ENCODE measurements at regions not wholly inside any gene's neighbourhood (a gene's known extent, or its start where the extent isn't known, plus 50 kb on each side); places are given as distances from the start of the nearest gene placed in this dataset.

DNA sequence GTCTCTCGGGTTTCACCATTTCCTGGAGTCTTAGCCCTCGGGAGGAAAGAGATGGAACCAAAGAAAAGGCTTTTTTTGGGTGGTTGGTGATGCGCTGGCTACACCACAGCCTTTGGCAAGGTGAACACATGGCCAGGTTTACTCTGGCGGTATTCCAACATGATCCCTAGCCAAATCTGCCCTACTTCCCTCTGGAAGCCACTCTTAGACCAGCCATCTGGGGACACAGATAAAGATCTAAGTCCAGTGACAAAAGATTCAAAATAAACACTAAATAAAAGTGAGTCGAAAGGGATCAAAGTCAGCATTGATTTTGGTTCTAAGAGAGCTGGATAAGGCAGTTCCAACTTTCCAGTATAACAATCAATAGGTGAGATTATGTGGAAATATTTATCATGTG lies 694.5 kb downstream of the VRK1 start:
- ChIA-PET CTCF (no interaction called here), POLR2A (no interaction called here)
- no peak for TF ChIP-seq ZNF701 (tag by site-specific recombination; IDR thresholded peaks at IDR 0.05)
- no peak for TF ChIP-seq ZNF76 (tag by site-specific recombination; IDR thresholded peaks at IDR 0.05; ENCODE audit: borderline replicate concordance, low read depth)
- TF ChIP-seq ZNF707 (tag by site-specific recombination; IDR thresholded peaks at IDR 0.05) = no peak
- TF ChIP-seq TCF7L2 (IDR thresholded peaks at IDR 0.05; ENCODE audit: borderline replicate concordance, low read depth, low read length) = no peak
- no peak for TF ChIP-seq ZBTB21 (tag by site-specific recombination; IDR thresholded peaks at IDR 0.05)
- TF ChIP-seq ZNF133 (tag by site-specific recombination; IDR thresholded peaks at IDR 0.05) = no peak
- TF ChIP-seq ZNF433 (tag by site-specific recombination; IDR thresholded peaks at IDR 0.05; ENCODE audit: low read depth) = no peak
- no peak for TF ChIP-seq ZNF394 (tag by site-specific recombination; IDR thresholded peaks at IDR 0.05; ENCODE audit: borderline replicate concordance)
- TF ChIP-seq PRDM1 (tag by site-specific recombination; IDR thresholded peaks at IDR 0.05) = no peak
- no peak for TF ChIP-seq KLF8 (tag by site-specific recombination; IDR thresholded peaks at IDR 0.05)
- Histone ChIP-seq H3K4me1 (ENCODE audit: control insufficient read depth, insufficient read depth, low read length) (no peaks in the 10 kb centered on the region), H3K27ac (ENCODE audit: extremely low read depth, low read depth, low read length) (no peak overlapping the region), H3K9me3 (ENCODE audit: control insufficient read depth, insufficient read depth, low read depth, low read length) (no peaks in the 10 kb centered on the region), H3K36me3 (ENCODE audit: control insufficient read depth in 2 of 2, insufficient read depth in 1 of 2, low read length in 2 of 2) (no peaks in the 10 kb centered on the region), H3K4me3 (ENCODE audit: low read depth, low read length) (no peak overlapping the region)

DNA sequence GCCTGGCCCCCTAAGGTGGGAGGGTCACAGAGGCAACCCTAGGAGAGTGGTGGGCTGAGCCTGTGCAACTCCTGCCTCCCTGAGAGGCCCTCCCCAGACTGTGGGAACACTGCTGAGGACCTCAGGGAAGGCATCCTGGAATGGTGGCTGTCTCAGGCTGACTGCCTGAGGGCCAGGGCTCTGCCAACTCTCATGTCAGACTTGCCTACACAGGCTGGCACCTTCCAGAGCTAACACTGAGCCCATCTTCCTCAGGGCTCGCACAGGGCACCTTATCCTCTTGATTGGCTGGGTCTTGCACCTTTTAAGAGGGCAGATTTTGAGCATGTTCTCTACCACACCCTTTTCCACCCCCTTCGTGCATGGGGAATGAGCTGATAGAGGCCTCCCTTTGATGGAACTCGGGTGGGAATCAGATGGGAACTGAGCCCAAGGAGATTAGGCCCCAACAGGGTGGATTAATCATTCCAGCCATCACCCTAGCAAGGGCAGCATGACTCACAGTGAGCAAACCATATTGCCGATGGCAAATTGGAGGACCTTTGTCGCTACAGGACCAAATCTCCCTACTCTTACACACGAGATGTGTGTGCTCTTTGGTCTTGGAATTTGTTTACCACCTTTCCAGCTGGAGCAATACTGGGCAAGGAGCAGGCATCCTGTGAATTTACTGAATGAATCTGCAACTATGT lies 702.8 kb downstream of the VRK1 start:
- no peak overlapping the region for H3K4me3 ChIP-seq (ENCODE audit: low read depth, low read length)
- ChIA-PET CTCF (no interaction called here), POLR2A (no interaction called here)
- no peak overlapping the region for H3K27ac ChIP-seq (ENCODE audit: extremely low read depth, low read depth, low read length)
- no peaks in the 10 kb centered on the region for H3K4me1 ChIP-seq (ENCODE audit: control insufficient read depth, insufficient read depth, low read length)
- TF ChIP-seq ZNF558 (tag by site-specific recombination; IDR thresholded peaks at IDR 0.05) (no peak), ZNF837 (tag by site-specific recombination; IDR thresholded peaks at IDR 0.05) (no peak), ZNF629 (tag by site-specific recombination; IDR thresholded peaks at IDR 0.05) (no peak), PRDM1 (tag by site-specific recombination; IDR thresholded peaks at IDR 0.05) (no peak), ZSCAN16 (tag by site-specific recombination; IDR thresholded peaks at IDR 0.05) (no peak), ZNF792 (tag by site-specific recombination; IDR thresholded peaks at IDR 0.05) (no peak), ZNF423 (tag by site-specific recombination; IDR thresholded peaks at IDR 0.05) (no peak), ZNF596 (tag by site-specific recombination; IDR thresholded peaks at IDR 0.05) (no peak), ZNF223 (tag by site-specific recombination; IDR thresholded peaks at IDR 0.05) (no peak), SP7 (tag by site-specific recombination; IDR thresholded peaks at IDR 0.05) (no peak), ZNF521 (tag by site-specific recombination; IDR thresholded peaks at IDR 0.05) (no peak), ZBTB8A (tag by site-specific recombination; IDR thresholded peaks at IDR 0.05) (no peak), ZNF660 (tag by site-specific recombination; IDR thresholded peaks at IDR 0.05) (no peak), ZNF133 (tag by site-specific recombination; IDR thresholded peaks at IDR 0.05) (no peak), ZNF426 (tag by site-specific recombination; IDR thresholded peaks at IDR 0.05) (no peak), ZNF768 (tag by site-specific recombination; IDR thresholded peaks at IDR 0.05) (no peak), ZNF2 (tag by site-specific recombination; IDR thresholded peaks at IDR 0.05) (no peak)
- TF ChIP-seq, protein P1, sequence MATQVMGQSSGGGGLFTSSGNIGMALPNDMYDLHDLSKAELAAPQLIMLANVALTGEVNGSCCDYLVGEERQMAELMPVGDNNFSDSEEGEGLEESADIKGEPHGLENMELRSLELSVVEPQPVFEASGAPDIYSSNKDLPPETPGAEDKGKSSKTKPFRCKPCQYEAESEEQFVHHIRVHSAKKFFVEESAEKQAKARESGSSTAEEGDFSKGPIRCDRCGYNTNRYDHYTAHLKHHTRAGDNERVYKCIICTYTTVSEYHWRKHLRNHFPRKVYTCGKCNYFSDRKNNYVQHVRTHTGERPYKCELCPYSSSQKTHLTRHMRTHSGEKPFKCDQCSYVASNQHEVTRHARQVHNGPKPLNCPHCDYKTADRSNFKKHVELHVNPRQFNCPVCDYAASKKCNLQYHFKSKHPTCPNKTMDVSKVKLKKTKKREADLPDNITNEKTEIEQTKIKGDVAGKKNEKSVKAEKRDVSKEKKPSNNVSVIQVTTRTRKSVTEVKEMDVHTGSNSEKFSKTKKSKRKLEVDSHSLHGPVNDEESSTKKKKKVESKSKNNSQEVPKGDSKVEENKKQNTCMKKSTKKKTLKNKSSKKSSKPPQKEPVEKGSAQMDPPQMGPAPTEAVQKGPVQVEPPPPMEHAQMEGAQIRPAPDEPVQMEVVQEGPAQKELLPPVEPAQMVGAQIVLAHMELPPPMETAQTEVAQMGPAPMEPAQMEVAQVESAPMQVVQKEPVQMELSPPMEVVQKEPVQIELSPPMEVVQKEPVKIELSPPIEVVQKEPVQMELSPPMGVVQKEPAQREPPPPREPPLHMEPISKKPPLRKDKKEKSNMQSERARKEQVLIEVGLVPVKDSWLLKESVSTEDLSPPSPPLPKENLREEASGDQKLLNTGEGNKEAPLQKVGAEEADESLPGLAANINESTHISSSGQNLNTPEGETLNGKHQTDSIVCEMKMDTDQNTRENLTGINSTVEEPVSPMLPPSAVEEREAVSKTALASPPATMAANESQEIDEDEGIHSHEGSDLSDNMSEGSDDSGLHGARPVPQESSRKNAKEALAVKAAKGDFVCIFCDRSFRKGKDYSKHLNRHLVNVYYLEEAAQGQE (tag by site-specific recombination; IDR thresholded peaks at IDR 0.05) = no peak
- TF ChIP-seq, protein P2, sequence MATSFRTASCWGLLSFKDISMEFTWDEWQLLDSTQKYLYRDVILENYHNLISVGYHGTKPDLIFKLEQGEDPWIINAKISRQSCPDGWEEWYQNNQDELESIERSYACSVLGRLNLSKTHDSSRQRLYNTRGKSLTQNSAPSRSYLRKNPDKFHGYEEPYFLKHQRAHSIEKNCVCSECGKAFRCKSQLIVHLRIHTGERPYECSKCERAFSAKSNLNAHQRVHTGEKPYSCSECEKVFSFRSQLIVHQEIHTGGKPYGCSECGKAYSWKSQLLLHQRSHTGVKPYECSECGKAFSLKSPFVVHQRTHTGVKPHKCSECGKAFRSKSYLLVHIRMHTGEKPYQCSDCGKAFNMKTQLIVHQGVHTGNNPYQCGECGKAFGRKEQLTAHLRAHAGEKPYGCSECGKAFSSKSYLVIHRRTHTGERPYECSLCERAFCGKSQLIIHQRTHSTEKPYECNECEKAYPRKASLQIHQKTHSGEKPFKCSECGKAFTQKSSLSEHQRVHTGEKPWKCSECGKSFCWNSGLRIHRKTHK (tag by site-specific recombination; IDR thresholded peaks at IDR 0.05) = no peak
- H3K9me3 ChIP-seq (ENCODE audit: control insufficient read depth, insufficient read depth, low read depth, low read length) = no peaks in the 10 kb centered on the region
- no peaks in the 10 kb centered on the region for H3K36me3 ChIP-seq (ENCODE audit: control insufficient read depth in 2 of 2, insufficient read depth in 1 of 2, low read length in 2 of 2)
